Endothelial cell of umbilical vein (primary cell): ENCODE measurements at regions not wholly inside any gene's neighbourhood (a gene's known extent, or its start where the extent isn't known, plus 50 kb on each side); places are given as distances from the start of the nearest gene placed in this dataset.

Source experiments
- CTCF ChIP-seq, 2 donors: IDR thresholded peaks; 1 replicate in 1 of 2; 2 replicates in 1 of 2; pipeline ENCODE4 v1.5.1; 2011; ENCODE audit warnings: low read length in 2 of 2, mild to moderate bottlenecking in 2 of 2, moderate library complexity in 2 of 2, control low read depth in 1 of 2, inconsistent platforms in 1 of 2, low read depth in 1 of 2; ENCODE audit not compliant: insufficient read depth in 1 of 2; ENCODE audit errors: extremely low read depth in 1 of 2
- EZH2 ChIP-seq: IDR thresholded peaks from 2 replicates; pipeline ENCODE4 v1.6.1; 2012; ENCODE audit warnings: borderline replicate concordance, low read depth, mild to moderate bottlenecking, moderate library complexity, low read length, inconsistent platforms; ENCODE audit not compliant: severe bottlenecking
- JUN ChIP-seq: IDR thresholded peaks from 2 replicates; pipeline ENCODE4 v1.6.1; 2011; ENCODE audit warnings: borderline replicate concordance, low read depth; ENCODE audit not compliant: insufficient read length, insufficient read depth
- MYC ChIP-seq: IDR thresholded peaks from one replicate; pipeline ENCODE4 v1.6.1; 2011; ENCODE audit warnings: mild to moderate bottlenecking, low read depth, low read length
- POLR2A ChIP-seq: IDR thresholded peaks from 2 replicates; pipeline ENCODE4 v1.6.1; 2012; ENCODE audit warnings: low read depth, mild to moderate bottlenecking, control low read depth, low read length
- TF ChIP-seq, protein P1 (sequence below): IDR thresholded peaks from 2 replicates; pipeline ENCODE4 v1.6.1; 2011; ENCODE audit not compliant: insufficient read depth, insufficient read length

- TF ChIP-seq CTCF (IDR thresholded peaks at IDR 0.05; ENCODE audit: extremely low read depth in 1 of 2, insufficient read depth in 1 of 2, low read depth in 1 of 2, low read length in 2 of 2): no peak
- no peak for TF ChIP-seq EZH2
- TF ChIP-seq, protein P1, sequence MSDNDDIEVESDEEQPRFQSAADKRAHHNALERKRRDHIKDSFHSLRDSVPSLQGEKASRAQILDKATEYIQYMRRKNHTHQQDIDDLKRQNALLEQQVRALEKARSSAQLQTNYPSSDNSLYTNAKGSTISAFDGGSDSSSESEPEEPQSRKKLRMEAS: no peak
- TF ChIP-seq JUN: no peak
- TF ChIP-seq POLR2A: no peak
- TF ChIP-seq MYC: no peak
Measured at GRCh38 chr2:216967889-216968288, 108.0 kb upstream of the TNP1 start.
